Iris pigment epithelial cell (primary cell): ENCODE measurements at regions not wholly inside any gene's neighbourhood (a gene's known extent, or its start where the extent isn't known, plus 50 kb on each side); places are given as distances from the start of the nearest gene placed in this dataset.
"Not testable (repeated sequence)": the region's sequence is repeated elsewhere in the genome, so short reads cannot be mapped to it uniquely, and the experiment has no call there.

ENCODE experiments used
- DNase-seq: peaks from one replicate; pipeline ENCODE4 v3.0.0-alpha.2; 2011; ENCODE audit warnings: low read depth

GRCh38 chr11:92168936-92169335, 55.7 kb upstream of the FAT3 start:
- no peak for DNase-seq

DNA sequence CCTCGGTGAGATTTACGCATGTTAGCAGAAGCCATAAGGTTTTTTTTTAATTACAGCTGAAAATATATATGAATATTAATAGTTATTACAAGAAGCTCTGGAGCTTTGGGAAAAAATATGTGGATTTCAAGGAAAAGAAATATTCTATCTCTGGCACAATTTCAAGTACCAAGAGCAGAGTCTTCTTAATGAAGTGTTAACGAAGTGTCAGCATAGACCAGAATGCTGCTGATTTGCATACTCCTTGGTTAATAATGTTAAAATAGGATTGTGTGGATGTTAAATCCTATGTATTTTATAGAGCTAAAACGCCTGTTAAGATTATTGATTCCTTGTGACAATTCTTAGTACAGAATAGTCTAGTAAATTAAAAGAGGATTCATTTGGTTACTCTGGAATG, 57.0 kb upstream of the FAT3 start:
- no peak for DNase-seq

GRCh38 chr11:92166335-92166734, 58.3 kb upstream of the FAT3 start:
- no peak for DNase-seq

GRCh38 chr11:92163879-92164278, 60.7 kb upstream of the FAT3 start:
- DNase-seq: no peak

GRCh38 chr11:92162776-92163175, 61.8 kb upstream of the FAT3 start:
- DNase-seq: no peak

DNA sequence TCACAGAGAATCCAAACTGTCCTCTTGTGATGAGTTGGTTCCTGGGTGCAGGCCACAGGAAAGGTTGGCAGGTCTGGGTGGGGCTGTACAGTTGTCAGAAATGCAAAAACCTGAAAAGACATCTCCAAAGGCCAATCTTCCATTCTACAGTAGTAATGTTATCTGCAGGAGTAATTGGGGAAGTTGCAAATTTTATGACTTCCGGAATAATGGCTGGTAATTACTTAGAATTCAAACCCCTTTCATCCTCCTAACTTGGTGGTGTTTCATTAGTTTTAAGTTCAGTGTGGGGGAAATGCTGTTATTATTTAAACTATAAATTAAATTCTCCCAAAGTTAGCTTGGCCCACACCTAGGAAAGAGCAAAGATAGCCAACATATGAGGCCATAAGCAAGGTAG, 64.7 kb upstream of the FAT3 start:
- DNase-seq: no peak

- DNase-seq: not testable (repeated sequence)
Observed at GRCh38 chr11:92157390-92157789, 67.2 kb upstream of the FAT3 start.

GRCh38 chr11:92154611-92155010, 70.0 kb upstream of the FAT3 start:
- DNase-seq: no peak

GRCh38 chr11:92154110-92154509, 70.5 kb upstream of the FAT3 start:
- DNase-seq: no peak

DNA sequence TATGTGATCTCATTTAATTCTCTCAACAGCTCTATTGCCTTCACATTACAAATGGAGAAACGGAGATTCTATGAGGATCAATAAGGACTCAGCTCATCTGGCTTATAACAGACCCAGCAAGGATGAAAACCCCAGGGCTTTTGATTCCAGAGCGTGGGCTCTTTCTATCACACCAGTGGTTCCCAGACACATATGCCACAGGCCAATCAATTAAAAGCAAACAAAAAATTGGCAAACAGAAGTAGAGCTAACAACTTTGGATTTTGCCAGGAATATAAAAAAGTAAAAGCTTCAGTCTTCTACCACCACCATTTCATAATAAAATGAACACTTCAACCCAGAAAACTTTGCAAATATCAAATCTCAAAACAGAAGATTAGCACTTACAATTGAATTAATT, 71.1 kb upstream of the FAT3 start:
- no peak for DNase-seq

GRCh38 chr11:92152245-92152644, 72.4 kb upstream of the FAT3 start:
- no peak for DNase-seq

DNA sequence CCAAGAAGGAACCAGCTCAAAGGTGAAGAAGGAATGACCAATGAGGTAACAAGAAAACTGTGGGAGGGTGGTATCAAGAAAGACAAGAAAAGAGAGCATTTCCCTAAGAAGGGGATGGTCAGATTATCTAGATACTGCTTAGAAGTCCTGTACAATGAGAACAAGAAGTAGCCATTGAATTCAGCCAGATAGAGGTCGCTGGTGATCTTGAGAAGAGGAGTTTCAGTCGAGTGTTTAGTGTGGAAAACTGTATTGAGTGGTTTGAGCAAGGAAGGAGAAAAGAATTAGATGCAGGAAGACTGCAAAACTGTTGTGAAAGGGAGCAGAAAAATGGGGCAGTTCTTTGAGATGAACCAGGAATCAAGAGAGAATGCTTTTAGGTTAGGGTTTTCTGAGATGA, 74.6 kb upstream of the FAT3 start:
- no peak for DNase-seq

- no peak for DNase-seq
Observed at GRCh38 chr11:92141725-92142124, 82.9 kb upstream of the FAT3 start.

DNA sequence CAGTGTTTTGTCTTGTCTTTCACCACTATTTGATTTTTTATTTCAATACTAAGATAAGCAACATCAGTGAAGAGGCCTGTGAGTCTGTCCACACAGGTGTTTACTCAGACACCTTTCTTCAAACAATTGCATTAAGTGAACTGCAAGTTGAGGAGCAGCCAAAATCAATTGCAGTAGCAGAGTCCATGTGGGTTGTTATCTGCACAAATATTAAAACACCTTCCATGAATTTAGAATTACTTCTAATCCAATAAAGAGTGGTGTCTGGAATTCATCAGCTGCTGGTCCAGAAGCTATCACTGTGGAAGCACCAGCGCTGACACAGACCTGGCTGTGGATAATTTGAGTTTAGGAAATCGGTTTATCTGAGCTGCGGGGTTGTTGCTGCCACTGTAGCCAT, 83.5 kb upstream of the FAT3 start:
- DNase-seq: no peak

DNA sequence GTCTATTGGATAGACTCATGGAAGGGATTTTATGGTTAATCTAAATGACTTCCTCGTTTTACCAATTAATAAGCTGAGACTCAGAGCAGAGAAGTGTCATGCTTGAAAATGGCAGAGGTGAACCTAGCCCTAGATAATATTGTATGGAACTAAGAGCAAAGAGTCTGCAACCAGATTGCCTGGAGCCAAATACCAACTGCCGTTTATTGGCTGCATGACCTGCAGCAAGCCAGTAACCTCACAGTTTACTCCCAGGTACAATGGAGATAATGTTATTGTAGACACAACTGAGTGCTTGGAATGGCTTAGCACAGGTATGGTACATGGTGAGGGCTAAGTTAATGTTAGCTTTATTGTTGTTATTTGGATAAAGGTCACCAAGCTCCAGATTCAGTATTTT, 84.6 kb upstream of the FAT3 start:
- no peak for DNase-seq

DNA sequence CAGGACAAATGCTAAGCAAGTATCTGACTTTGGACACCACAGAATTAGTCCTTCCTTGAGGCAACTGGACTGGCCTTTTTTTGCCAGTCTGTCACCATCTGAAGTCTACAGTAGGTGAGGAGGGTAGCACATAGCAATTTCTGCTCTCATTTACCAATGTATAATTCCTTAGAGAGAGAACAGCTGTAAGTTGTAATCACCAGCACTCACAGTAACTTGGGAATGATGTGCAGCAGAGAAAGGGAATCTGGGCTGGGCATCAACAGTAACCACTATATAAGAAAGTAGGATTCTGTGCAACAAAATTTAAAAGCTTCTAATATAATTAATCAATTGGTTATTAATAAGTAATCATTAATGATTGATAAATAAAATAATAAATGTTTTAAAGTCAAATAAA, 86.3 kb upstream of the FAT3 start:
- DNase-seq: no peak

DNA sequence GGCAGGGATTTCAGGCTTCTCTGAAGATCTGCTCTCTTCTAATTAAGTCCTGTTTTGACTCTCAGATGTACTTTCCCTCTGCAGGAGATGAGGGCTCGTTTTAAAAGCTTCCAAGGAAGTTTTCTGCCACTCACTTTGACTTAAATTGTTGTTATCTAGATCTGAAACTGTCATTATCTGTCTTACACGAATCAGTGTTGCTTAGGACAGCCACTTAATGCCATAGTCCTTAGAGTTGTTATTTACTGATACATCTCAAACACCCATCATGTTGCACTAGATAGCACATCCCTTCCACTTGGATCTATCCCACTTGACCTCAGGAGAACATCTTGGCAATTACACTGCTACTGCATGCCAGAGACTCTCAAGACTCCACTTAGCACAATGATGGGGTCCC, 86.9 kb upstream of the FAT3 start:
- DNase-seq: no peak

- no peak for DNase-seq
Observed at GRCh38 chr11:92136797-92137196, 87.8 kb upstream of the FAT3 start.

DNA sequence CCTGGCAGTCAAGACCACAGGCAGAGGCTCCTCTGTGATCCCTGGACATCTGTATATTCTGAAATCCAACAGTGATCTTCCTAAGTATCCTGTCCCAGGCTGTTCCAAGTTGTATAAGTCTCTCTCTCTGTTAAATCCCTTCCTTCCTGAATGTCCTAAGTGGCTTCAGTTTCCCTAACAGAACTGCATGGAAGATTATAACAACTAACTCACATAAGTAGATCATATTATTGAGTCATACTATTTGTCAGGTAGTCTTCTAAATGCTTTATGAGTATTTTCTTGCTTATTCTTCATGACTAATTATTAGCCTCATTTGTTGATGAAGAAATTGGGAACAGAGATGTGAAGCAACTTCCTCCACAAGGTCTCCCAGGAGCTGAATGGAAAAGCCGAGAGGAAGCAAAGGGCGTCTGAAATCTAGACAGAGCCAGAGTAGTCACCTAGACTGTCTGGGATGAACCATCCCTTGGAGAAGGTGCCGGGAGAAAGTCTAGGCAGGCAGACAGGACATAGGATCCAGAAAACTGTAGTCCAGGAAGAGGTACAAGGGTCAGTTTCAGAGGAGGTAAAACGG, 93.2 kb upstream of the FAT3 start:
- DNase-seq: no peak

DNA sequence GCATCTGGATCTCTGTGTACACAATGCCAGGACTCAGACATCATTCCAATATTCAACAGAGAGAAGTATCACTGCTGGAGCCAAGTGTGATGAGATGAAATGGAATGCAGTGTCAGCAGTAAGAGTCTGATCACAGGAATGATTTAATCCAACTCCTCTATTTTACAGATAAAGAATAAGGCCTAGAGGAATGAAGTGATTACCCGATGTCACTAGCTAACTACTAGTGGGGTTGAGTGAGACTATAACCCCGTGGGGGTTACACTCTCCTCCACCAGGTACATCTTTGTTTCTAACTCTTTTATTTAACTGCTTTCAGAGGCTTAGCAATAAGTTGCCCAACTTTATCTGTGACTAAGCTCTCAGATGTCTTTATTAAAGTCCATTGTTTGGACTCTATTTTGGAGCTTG, 94.2 kb upstream of the FAT3 start:
- no peak for DNase-seq

- no peak for DNase-seq
Observed at GRCh38 chr11:92129811-92130210, 94.8 kb upstream of the FAT3 start.

DNA sequence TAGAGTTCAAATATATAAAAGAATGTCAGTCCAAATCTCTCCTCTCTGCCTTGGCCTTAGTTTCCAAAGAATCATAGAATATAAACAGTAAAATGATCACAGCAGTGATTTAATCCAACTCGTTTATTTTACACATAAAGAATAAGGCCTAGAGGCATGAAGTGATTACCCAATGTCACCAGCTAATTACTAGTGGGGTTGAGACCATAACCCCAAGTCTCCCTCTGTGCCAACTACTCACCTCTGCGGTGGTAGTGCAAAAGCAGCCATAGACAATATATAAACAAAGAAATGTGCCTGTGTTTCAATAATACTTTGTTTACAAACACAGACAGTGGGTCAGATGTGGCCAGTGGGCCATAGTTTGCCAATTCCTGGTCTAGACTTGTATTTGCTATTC, 96.6 kb upstream of the FAT3 start:
- DNase-seq: no peak

DNA sequence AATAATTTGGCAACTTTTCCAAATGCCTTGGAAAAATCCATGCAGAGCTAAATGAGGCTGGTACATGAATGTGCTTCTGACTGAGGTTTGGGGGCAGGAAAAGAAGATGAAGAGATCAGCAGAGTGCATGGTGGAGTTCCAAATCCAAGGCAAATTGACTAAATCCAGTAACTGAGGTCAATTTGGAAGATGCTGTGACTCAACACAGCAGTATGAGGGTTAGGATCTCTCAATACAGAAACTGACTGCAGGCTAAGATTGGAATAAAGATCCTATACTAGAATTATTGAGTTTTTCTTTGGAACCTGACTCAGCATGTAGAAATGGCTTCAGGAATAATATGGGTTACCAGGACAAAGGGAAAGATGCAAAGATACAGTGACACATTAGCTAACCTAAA, 99.3 kb upstream of the FAT3 start:
- no peak for DNase-seq

DNA sequence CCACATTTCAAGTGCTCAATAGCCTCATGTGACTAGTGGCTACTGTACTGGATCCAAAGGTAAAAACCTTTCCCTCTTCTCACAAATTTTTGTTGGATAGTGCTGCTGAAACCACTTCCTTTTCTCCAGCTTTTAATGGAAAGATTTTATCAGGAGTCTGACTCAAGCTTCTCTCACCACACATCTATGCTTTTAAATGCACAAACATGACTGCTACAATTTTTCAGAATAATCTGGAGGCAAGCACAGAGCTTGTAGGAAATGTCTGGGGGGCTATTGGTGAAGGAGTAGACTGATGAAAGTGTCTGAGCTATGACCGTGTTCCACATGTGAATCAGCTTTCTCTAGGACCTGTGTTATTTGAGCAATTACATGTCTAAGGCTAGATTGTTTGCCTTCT, 101.1 kb upstream of the FAT3 start:
- no peak for DNase-seq

- DNase-seq: no peak
Observed at GRCh38 chr11:92122561-92122960, 102.1 kb upstream of the FAT3 start.
